22Rv1 (cell line): ENCODE measurements at regions not wholly inside any gene's neighbourhood (a gene's known extent, or its start where the extent isn't known, plus 50 kb on each side); places are given as distances from the start of the nearest gene placed in this dataset.

Source experiments
- H3K27ac ChIP-seq: fragments of 450-650 bp; 2 replicates; pipeline ENCODE4 v1.5.1; 2017
- CTCF ChIP-seq: fragments of 450-650 bp; IDR thresholded peaks from 2 replicates; pipeline ENCODE4 v1.5.1; 2017; ENCODE audit warnings: mild to moderate bottlenecking
- ZFX ChIP-seq: fragments of 450-650 bp; IDR thresholded peaks from 2 replicates; pipeline ENCODE4 v1.6.1; 2017; ENCODE audit warnings: antibody characterized with exemption, borderline replicate concordance

DNA sequence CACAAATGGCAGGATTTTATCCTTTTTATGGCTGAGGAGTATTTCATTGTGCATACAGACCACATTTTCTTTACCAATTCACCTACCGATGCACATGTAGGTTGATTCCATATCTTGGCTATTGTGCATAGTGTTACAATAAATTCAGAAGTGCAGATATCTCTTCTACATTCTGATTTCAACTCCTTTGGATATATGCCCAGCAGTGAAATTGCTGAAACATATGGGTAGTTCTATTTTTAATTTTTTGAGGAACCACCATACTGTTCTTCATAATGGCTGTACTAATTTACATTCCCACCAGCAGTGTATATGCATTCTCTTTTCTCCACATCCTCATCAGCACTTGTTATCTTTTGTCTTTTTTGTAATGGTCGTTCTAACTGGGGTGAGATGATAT, 1290.3 kb downstream of the XPNPEP1 start:
- no peak overlapping the region for H3K27ac ChIP-seq
- TF ChIP-seq ZFX (no peak), CTCF (no peak)

DNA sequence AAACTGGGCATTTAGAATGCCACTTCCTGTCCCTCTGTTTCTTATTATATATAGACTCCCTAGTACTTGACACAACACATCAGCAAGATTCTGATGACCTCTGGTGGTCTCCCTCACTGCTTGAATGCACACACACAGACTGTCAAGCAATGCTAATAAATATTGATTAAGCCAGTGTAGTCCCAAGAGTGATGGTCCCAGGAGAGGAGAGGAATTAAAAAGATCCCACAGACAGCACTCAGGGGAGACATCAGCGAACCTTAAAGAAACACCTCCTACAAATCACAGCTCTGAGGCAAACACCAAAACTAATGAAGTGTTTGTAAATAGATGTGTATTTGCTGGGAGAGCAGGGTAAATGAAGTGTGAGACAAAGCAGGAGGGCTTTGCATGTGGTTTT, 1291.2 kb downstream of the XPNPEP1 start:
- TF ChIP-seq ZFX, result no peak
- TF ChIP-seq CTCF, result no peak
- no peak overlapping the region for H3K27ac ChIP-seq

GRCh38 chr10:108631332-108631731, 1292.0 kb downstream of the XPNPEP1 start:
- no peak overlapping the region for H3K27ac ChIP-seq
- no peak for TF ChIP-seq ZFX
- TF ChIP-seq CTCF, result no peak

DNA sequence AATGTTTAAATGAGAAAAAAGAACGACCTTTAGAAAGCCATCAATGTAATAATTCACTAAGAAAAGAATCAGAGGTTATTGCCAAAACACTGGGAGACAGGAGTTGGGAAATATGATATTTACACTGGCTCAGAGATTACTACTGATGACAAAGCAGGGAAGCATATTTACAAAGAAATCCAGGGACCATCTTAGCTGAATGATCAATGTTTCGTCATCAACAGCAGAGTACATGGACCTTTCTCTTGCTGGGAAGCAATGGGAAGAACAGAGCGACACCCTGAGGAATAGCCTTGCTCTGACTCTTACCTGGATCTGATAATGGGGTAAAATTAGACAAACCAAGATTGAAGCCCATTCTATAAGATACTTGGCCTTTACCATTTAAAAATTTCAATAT, 1293.5 kb downstream of the XPNPEP1 start:
- TF ChIP-seq ZFX, result no peak
- TF ChIP-seq CTCF, result no peak
- H3K27ac ChIP-seq, result no peak overlapping the region

GRCh38 chr10:108624052-108624451, 1299.3 kb downstream of the XPNPEP1 start:
- no peak overlapping the region for H3K27ac ChIP-seq
- no peak for TF ChIP-seq CTCF
- no peak for TF ChIP-seq ZFX

GRCh38 chr10:108620821-108621534, 1302.3 kb downstream of the XPNPEP1 start:
- no peak overlapping the region for H3K27ac ChIP-seq
- no peak for TF ChIP-seq ZFX
- TF ChIP-seq CTCF, result no peak

GRCh38 chr10:108616559-108617285, 1306.6 kb downstream of the XPNPEP1 start:
- TF ChIP-seq ZFX (no peak), CTCF (no peak)
- H3K27ac ChIP-seq, result no peak overlapping the region
